ENCODE measurements at regions not wholly inside any gene's neighbourhood (a gene's known extent, or its start where the extent isn't known, plus 50 kb on each side); places are given as distances from the start of the nearest gene placed in this dataset.

DNA sequence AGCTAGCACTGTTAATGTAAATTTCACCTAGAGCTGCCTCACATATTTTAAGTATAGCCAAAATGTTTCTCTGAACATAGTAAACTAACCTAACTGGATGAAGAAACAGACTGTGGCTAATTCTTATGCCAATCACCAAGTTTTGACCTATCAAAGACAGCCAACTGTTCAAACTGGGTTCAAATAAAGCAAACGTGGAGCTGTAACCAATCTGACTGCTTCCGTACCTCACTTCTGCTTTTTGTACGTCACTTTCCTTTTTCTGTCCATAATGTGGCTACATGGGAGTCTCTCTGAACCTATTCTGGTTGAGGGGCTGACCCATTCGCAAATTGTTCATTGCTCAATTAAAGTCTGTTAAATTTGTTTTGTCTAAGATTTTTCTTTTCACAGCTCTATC lies 66.3 kb upstream of the ETV1 start:
- DNase-seq (ENCODE audit: low spot score) (no peak), ATAC-seq (no peak)
- Histone ChIP-seq H3F3A (replicated peaks; ENCODE audit: low read depth) (no peaks in the 10 kb centered on the region), H3K9me2 (ENCODE audit: insufficient read depth) (no peaks in the 10 kb centered on the region; the same call in 1 of the 2 replicates), H3K36me3 (ENCODE audit: insufficient read depth) (no peaks in the 10 kb centered on the region), H4K20me1 (replicated peaks; ENCODE audit: insufficient read depth) (no peaks in the 10 kb centered on the region), H3K79me2 (replicated peaks; ENCODE audit: insufficient read depth) (no peaks in the 10 kb centered on the region), H3K4me3 (no peak overlapping the region), H3K27ac (ENCODE audit: low read depth) (no peak overlapping the region), H3K4me2 (no peak overlapping the region), H3K4me1 (ENCODE audit: insufficient read depth) (no peaks in the 10 kb centered on the region), H3K27me3 (ENCODE audit: insufficient read depth) (no peaks in the 10 kb centered on the region), H2AFZ (0 out of 2 replicates have a peak overlapping the region, but pooled peaks have one; percentile 24)
- peaks cover 2% of the 10 kb centered on the region for H3K27me3 Mint-ChIP-seq (ENCODE audit: insufficient read depth, low read depth, poor library complexity)
- TF ChIP-seq ZNF331 (CRISPR knock-in tag; IDR thresholded peaks at IDR 0.05; ENCODE audit: low read depth) (no peak), POLR2AphosphoS5 (IDR thresholded peaks at IDR 0.05; ENCODE audit: low read depth) (no peak), STAT1 (IDR thresholded peaks at IDR 0.05; ENCODE audit: unreplicated experiment) (no peak)
- TF ChIP-seq, protein P1, sequence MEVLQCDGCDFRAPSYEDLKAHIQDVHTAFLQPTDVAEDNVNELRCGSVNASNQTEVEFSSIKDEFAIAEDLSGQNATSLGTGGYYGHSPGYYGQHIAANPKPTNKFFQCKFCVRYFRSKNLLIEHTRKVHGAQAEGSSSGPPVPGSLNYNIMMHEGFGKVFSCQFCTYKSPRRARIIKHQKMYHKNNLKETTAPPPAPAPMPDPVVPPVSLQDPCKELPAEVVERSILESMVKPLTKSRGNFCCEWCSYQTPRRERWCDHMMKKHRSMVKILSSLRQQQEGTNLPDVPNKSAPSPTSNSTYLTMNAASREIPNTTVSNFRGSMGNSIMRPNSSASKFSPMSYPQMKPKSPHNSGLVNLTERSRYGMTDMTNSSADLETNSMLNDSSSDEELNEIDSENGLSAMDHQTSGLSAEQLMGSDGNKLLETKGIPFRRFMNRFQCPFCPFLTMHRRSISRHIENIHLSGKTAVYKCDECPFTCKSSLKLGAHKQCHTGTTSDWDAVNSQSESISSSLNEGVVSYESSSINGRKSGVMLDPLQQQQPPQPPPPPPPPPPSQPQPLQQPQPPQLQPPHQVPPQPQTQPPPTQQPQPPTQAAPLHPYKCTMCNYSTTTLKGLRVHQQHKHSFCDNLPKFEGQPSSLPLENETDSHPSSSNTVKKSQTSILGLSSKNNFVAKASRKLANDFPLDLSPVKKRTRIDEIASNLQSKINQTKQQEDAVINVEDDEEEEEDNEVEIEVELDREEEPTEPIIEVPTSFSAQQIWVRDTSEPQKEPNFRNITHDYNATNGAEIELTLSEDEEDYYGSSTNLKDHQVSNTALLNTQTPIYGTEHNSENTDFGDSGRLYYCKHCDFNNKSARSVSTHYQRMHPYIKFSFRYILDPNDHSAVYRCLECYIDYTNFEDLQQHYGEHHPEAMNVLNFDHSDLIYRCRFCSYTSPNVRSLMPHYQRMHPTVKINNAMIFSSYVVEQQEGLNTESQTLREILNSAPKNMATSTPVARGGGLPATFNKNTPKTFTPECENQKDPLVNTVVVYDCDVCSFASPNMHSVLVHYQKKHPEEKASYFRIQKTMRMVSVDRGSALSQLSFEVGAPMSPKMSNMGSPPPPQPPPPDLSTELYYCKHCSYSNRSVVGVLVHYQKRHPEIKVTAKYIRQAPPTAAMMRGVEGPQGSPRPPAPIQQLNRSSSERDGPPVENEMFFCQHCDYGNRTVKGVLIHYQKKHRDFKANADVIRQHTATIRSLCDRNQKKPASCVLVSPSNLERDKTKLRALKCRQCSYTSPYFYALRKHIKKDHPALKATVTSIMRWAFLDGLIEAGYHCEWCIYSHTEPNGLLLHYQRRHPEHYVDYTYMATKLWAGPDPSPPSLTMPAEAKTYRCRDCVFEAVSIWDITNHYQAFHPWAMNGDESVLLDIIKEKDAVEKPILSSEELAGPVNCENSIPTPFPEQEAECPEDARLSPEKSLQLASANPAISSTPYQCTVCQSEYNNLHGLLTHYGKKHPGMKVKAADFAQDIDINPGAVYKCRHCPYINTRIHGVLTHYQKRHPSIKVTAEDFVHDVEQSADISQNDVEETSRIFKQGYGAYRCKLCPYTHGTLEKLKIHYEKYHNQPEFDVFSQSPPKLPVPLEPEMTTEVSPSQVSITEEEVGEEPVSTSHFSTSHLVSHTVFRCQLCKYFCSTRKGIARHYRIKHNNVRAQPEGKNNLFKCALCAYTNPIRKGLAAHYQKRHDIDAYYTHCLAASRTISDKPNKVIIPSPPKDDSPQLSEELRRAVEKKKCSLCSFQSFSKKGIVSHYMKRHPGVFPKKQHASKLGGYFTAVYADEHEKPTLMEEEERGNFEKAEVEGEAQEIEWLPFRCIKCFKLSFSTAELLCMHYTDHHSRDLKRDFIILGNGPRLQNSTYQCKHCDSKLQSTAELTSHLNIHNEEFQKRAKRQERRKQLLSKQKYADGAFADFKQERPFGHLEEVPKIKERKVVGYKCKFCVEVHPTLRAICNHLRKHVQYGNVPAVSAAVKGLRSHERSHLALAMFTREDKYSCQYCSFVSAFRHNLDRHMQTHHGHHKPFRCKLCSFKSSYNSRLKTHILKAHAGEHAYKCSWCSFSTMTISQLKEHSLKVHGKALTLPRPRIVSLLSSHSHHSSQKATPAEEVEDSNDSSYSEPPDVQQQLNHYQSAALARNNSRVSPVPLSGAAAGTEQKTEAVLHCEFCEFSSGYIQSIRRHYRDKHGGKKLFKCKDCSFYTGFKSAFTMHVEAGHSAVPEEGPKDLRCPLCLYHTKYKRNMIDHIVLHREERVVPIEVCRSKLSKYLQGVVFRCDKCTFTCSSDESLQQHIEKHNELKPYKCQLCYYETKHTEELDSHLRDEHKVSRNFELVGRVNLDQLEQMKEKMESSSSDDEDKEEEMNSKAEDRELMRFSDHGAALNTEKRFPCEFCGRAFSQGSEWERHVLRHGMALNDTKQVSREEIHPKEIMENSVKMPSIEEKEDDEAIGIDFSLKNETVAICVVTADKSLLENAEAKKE (CRISPR knock-in tag; IDR thresholded peaks at IDR 0.05): no peak
- no peak overlapping the region for H3K27ac Mint-ChIP-seq
- H3K9me3 Mint-ChIP-seq: no peaks in the 10 kb centered on the region
- H3K36me3 Mint-ChIP-seq (ENCODE audit: low read depth): no peaks in the 10 kb centered on the region
- no peak overlapping the region for H3K4me3 Mint-ChIP-seq
- H3K4me1 Mint-ChIP-seq: no peaks in the 10 kb centered on the region

DNA sequence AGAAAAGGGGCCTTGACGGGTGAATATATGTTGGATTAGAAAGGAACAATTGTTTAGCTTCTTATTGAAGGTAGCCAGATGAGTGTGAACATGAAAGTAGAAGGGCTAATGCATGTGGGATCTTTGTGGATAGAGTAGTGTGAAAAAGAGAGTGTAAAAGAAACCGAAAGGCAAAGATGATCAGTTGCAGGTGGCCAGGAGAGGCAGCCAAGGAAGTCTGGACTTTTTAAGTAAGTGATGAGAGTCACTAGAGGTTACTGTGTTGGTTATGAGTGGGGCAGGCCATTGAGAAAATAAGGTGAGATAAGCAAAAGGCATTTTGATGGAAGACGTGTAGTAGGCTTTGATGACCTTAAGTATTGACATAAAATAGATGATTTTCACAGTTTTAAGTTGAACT lies 64.7 kb upstream of the ETV1 start:
- ATAC-seq: no peak
- Histone ChIP-seq H3K27me3 (ENCODE audit: insufficient read depth) (no peaks in the 10 kb centered on the region), H3K9me2 (ENCODE audit: insufficient read depth) (no peaks in the 10 kb centered on the region), H3F3A (replicated peaks; ENCODE audit: low read depth) (no peaks in the 10 kb centered on the region), H2AFZ (0 out of 2 replicates have a peak overlapping the region, but pooled peaks have one; percentile 47), H3K27ac (ENCODE audit: low read depth) (no peak overlapping the region), H3K4me1 (ENCODE audit: insufficient read depth) (no peaks in the 10 kb centered on the region), H4K20me1 (replicated peaks; ENCODE audit: insufficient read depth) (no peaks in the 10 kb centered on the region), H3K79me2 (replicated peaks; ENCODE audit: insufficient read depth) (no peaks in the 10 kb centered on the region), H3K36me3 (ENCODE audit: insufficient read depth) (no peaks in the 10 kb centered on the region), H3K4me2 (no peak overlapping the region), H3K4me3 (no peak overlapping the region)
- H3K36me3 Mint-ChIP-seq (ENCODE audit: low read depth): no peaks in the 10 kb centered on the region
- H3K4me3 Mint-ChIP-seq: no peak overlapping the region
- H3K4me1 Mint-ChIP-seq: no peaks in the 10 kb centered on the region
- DNase-seq (ENCODE audit: low spot score): no peak
- peaks cover 2% of the 10 kb centered on the region for H3K27me3 Mint-ChIP-seq (ENCODE audit: insufficient read depth, low read depth, poor library complexity)
- TF ChIP-seq EZH2 (IDR thresholded peaks at IDR 0.05; ENCODE audit: low read depth, unreplicated experiment) (no peak), POLR2AphosphoS5 (IDR thresholded peaks at IDR 0.05; ENCODE audit: low read depth) (no peak), ZNF331 (CRISPR knock-in tag; IDR thresholded peaks at IDR 0.05; ENCODE audit: low read depth) (no peak)
- TF ChIP-seq, protein P2, sequence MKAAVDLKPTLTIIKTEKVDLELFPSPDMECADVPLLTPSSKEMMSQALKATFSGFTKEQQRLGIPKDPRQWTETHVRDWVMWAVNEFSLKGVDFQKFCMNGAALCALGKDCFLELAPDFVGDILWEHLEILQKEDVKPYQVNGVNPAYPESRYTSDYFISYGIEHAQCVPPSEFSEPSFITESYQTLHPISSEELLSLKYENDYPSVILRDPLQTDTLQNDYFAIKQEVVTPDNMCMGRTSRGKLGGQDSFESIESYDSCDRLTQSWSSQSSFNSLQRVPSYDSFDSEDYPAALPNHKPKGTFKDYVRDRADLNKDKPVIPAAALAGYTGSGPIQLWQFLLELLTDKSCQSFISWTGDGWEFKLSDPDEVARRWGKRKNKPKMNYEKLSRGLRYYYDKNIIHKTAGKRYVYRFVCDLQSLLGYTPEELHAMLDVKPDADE (IDR thresholded peaks at IDR 0.05): no peak
- TF ChIP-seq, protein P3, sequence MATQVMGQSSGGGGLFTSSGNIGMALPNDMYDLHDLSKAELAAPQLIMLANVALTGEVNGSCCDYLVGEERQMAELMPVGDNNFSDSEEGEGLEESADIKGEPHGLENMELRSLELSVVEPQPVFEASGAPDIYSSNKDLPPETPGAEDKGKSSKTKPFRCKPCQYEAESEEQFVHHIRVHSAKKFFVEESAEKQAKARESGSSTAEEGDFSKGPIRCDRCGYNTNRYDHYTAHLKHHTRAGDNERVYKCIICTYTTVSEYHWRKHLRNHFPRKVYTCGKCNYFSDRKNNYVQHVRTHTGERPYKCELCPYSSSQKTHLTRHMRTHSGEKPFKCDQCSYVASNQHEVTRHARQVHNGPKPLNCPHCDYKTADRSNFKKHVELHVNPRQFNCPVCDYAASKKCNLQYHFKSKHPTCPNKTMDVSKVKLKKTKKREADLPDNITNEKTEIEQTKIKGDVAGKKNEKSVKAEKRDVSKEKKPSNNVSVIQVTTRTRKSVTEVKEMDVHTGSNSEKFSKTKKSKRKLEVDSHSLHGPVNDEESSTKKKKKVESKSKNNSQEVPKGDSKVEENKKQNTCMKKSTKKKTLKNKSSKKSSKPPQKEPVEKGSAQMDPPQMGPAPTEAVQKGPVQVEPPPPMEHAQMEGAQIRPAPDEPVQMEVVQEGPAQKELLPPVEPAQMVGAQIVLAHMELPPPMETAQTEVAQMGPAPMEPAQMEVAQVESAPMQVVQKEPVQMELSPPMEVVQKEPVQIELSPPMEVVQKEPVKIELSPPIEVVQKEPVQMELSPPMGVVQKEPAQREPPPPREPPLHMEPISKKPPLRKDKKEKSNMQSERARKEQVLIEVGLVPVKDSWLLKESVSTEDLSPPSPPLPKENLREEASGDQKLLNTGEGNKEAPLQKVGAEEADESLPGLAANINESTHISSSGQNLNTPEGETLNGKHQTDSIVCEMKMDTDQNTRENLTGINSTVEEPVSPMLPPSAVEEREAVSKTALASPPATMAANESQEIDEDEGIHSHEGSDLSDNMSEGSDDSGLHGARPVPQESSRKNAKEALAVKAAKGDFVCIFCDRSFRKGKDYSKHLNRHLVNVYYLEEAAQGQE (IDR thresholded peaks at IDR 0.05; ENCODE audit: unreplicated experiment): no peak
- H3K9me3 Mint-ChIP-seq: no peaks in the 10 kb centered on the region
- no peak overlapping the region for H3K27ac Mint-ChIP-seq
